LNCaP clone FGC (cell line): ENCODE measurements at regions not wholly inside any gene's neighbourhood (a gene's known extent, or its start where the extent isn't known, plus 50 kb on each side); places are given as distances from the start of the nearest gene placed in this dataset.

Experiments used
- DNase-seq: peaks from one replicate; pipeline ENCODE4 v3.0.0-alpha.2; 2011; ENCODE audit warnings: low read depth
- H3K4me3 ChIP-seq: 2 replicates; pipeline ENCODE4 v1.5.1; 2011; ENCODE audit warnings: mild to moderate bottlenecking, low read depth, low read length, control low read depth
- TF ChIP-seq, protein P1 (sequence below): IDR thresholded peaks from 2 replicates; pipeline ENCODE4 v1.5.1; 2012; ENCODE audit warnings: mild to moderate bottlenecking; ENCODE audit not compliant: control insufficient read depth, insufficient read depth; ENCODE audit errors: extremely low read depth

DNA sequence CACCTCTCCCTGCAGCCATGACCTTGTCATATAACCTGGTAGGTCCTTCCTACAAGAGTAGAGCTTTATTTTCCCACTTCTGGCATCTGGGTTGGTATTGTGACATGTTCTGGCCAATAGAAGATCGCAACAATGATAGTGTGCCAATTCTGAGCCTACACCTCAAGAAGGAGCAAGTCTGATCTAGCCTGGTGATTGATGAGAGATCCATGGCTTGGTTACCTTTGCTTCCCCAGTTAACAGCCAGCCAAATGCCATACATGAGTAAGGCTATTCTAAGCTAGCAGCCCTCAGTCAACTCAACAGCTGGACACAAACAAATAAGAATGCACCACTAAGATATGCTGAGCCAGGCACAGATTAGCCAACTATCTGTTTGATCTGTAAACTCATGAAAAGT, 226.7 kb downstream of the LMO4 start:
- DNase-seq = no peak
- TF ChIP-seq, protein P1, sequence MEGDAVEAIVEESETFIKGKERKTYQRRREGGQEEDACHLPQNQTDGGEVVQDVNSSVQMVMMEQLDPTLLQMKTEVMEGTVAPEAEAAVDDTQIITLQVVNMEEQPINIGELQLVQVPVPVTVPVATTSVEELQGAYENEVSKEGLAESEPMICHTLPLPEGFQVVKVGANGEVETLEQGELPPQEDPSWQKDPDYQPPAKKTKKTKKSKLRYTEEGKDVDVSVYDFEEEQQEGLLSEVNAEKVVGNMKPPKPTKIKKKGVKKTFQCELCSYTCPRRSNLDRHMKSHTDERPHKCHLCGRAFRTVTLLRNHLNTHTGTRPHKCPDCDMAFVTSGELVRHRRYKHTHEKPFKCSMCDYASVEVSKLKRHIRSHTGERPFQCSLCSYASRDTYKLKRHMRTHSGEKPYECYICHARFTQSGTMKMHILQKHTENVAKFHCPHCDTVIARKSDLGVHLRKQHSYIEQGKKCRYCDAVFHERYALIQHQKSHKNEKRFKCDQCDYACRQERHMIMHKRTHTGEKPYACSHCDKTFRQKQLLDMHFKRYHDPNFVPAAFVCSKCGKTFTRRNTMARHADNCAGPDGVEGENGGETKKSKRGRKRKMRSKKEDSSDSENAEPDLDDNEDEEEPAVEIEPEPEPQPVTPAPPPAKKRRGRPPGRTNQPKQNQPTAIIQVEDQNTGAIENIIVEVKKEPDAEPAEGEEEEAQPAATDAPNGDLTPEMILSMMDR = no peak

DNA sequence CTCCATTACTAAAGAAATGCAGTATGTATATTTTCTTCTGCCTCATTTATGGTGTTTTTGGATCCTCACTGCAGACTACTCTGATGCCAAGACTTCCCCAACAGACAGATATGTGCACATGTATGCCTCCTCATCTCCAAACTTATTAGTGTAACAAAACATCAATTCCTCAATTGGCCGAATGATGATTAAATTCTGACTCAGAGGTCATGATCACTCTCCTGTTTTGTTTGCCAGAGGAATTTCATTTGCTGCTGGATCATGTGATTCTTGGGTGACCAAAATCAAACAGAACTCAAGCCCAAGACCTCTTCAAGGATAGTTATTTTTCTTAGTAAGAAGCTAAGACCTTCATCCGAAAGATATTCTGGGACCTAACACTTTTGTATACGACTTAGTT, 227.6 kb downstream of the LMO4 start:
- TF ChIP-seq, protein P1 = no peak
- DNase-seq = no peak
- no peak overlapping the region for H3K4me3 ChIP-seq

More for the DNA sequence above, 226.7 kb downstream of the LMO4 start:
- H3K4me3 ChIP-seq = no peak overlapping the region

DNA sequence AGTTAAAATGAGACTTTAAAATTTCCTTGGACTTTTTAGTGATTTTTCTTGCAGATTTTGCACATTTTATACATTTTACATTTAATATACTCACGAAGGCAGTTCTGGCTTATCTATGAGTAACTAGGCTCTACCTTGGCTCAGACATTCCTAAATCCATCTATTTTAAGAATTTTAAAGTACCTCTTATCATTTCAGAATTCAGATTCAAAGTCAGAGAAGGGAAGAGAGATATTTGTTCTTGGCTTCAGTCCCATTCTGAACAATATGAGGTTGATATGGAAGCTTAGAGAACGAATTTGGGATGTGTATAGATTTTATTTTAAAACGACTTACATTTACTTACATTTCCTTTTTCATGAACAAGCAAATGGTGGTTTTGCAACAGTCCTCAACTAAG, 230.2 kb downstream of the LMO4 start:
- DNase-seq = no peak
- no peak overlapping the region for H3K4me3 ChIP-seq
- TF ChIP-seq, protein P1 = no peak

DNA sequence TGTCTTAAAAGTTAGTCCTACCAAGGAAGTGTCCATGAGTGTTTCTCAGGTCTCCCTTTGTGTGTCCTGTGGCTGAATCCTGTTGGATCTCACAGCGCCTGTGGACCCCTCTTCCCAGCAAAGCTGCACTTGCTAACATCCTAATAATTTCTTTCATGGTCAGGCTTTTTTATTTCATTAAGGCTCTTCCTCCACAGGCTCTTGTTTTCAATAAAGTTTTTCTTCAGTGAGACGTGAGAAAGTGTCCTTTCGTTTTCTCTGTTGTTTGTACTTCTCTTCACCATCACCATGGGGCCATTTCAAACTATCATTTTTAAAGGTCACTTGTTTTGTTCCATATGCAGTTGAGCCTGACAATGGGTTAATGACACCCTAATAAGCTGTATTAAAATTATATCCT, 231.5 kb downstream of the LMO4 start:
- TF ChIP-seq, protein P1 = no peak
- H3K4me3 ChIP-seq = no peak overlapping the region

DNA sequence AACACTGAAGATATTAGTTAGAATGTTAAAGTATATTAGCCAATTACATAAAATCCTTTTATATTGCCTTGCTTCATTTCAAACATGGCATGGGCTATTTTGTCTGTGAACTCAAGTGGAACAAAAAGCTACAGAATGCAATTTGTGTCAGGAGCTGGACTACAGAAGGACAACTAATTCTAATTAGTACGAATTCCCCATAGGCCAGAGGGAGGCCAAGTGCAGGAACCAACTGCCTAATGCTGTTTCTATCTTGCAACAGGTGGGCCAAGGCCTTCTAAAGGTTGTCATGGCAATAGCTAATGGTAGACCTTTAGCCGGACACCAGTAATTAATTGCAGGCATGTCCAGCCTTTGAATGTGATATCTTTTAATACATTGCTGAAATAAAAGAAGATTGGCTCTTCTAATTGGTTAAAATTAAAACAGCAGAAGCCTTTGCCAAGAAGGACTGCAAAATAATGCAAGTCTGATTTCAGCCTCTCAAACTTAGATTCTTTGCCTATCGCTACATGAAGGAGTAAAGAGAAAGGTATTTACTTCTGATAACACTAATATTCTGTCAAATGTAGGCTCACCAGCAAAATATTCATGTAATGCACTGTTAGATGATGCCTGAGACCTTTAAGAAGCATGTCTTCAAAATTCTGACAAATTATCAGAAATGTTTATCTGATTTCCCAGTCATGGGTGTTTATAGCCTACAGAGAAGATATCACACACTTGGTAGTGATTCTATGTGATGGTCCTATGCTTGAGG, 232.1 kb downstream of the LMO4 start:
- TF ChIP-seq, protein P1 = no peak
- no peak overlapping the region for H3K4me3 ChIP-seq
- DNase-seq = no peak

More for the DNA sequence above, 231.5 kb downstream of the LMO4 start:
- no peak for DNase-seq

DNA sequence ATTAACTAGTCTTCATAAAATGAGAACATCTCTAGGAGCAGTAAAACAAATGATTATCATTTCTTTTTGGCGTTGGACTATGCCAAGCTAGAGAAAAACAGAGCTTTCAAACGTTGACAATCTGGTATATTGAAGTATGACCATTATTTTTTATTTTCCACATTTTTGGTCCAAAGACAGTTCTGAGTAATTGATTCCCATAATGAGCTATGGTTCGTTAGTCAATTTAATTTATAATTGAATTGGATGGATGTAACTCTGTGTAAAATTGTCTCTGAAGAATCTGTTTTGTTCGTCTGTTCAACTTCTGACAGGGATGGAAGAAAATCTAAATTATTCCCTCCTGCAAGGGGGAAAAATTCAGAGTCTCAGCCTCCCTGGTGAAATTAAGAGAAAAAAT, 234.5 kb downstream of the LMO4 start:
- no peak for DNase-seq
- TF ChIP-seq, protein P1 = no peak
- H3K4me3 ChIP-seq = no peak overlapping the region

DNA sequence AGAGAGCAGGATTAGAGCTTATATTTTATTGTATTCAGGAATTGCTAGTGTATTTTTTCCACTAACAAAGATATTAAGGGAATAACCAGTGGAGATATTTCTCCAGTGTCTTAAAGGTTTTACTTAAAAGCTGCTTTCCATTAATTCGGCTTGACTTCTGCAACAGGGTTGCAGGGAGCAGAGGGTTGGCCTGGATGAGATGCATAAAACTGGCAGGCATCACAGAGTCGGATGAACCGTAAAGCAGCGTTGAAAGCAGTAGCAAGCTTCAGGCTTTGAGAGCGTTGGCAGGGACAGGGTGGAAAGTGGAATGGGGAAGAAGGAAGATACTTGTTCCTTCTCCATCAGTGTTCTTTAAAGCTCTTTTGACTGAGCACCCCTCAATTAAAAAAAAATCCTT, 237.2 kb downstream of the LMO4 start:
- DNase-seq = no peak
- H3K4me3 ChIP-seq = no peak overlapping the region
- TF ChIP-seq, protein P1 = no peak
